ENCODE measurements at regions not wholly inside any gene's neighbourhood (a gene's known extent, or its start where the extent isn't known, plus 50 kb on each side); places are given as distances from the start of the nearest gene placed in this dataset.

DNA sequence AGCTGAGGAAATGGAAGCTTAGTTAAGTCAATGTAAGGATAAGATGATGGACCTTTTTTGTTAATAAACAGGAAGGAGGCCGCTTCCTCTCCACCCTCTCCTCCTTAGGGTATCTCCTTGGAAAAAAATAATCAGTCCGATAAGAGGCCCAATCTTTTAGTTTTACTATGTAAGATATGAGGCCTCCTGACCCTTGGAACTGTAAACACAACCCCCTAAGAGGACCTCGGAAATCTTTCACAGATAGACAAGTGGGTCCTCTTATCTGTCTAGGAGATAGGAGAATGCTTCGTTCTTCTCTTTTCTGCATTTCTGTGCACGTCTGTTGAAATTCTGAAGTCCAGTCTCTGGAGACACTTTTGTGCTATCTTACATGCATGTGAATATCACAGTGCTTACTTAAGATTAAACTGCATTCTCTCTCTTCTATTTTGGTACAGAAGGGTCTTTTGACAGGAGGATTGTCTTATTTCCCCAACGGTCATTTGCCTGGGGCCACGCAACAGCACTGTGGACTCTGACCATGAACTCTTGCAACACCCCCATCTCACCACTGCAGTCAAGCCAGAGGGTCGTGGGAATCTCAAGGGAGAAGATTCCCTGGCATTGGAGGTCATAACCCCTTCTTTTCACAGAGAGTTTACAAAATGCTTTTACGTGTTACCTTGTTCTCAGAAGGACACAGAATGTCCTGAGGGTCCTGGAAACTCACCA lies 313.0 kb upstream of the RTL1 start:
- TF ChIP-seq FOXP2 (optimal IDR thresholded peaks at IDR 0.05; ENCODE audit: borderline replicate concordance, extremely low read depth, extremely low read length, insufficient read depth): no peak
- no peak for TF ChIP-seq TAF1 (IDR thresholded peaks at IDR 0.05; ENCODE audit: borderline replicate concordance, insufficient read depth, low read length)
- TF ChIP-seq, protein P1, sequence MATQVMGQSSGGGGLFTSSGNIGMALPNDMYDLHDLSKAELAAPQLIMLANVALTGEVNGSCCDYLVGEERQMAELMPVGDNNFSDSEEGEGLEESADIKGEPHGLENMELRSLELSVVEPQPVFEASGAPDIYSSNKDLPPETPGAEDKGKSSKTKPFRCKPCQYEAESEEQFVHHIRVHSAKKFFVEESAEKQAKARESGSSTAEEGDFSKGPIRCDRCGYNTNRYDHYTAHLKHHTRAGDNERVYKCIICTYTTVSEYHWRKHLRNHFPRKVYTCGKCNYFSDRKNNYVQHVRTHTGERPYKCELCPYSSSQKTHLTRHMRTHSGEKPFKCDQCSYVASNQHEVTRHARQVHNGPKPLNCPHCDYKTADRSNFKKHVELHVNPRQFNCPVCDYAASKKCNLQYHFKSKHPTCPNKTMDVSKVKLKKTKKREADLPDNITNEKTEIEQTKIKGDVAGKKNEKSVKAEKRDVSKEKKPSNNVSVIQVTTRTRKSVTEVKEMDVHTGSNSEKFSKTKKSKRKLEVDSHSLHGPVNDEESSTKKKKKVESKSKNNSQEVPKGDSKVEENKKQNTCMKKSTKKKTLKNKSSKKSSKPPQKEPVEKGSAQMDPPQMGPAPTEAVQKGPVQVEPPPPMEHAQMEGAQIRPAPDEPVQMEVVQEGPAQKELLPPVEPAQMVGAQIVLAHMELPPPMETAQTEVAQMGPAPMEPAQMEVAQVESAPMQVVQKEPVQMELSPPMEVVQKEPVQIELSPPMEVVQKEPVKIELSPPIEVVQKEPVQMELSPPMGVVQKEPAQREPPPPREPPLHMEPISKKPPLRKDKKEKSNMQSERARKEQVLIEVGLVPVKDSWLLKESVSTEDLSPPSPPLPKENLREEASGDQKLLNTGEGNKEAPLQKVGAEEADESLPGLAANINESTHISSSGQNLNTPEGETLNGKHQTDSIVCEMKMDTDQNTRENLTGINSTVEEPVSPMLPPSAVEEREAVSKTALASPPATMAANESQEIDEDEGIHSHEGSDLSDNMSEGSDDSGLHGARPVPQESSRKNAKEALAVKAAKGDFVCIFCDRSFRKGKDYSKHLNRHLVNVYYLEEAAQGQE (IDR thresholded peaks at IDR 0.05; ENCODE audit: insufficient read depth in 1 of 2, low read depth in 2 of 2, low read length in 2 of 2): no peak
- TF ChIP-seq SIN3A (IDR thresholded peaks at IDR 0.05; ENCODE audit: borderline replicate concordance, insufficient read depth, low read length): no peak
- no peak for TF ChIP-seq POLR2AphosphoS5 (IDR thresholded peaks at IDR 0.05; ENCODE audit: low read depth, low read length)

DNA sequence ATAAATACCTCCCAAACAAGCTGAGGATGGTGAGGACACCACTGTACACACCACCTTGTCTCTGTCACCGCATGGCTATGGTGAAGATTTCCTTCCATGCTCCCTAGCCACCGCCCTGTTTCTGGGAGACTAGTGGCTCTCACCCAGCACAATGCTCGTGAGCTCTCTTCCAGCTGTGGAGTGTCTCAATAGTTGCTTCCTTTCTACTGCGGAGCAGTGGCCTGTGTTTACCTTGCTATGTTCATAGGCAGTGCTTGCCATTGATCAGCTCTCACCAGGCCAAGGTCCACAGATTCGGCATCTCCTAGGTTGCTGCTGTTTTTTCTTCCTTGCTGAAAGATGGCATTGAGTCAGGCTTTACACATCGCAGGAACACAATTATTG lies 313.6 kb upstream of the RTL1 start:
- no peak for TF ChIP-seq TAF1 (IDR thresholded peaks at IDR 0.05; ENCODE audit: borderline replicate concordance, insufficient read depth, low read length)

DNA sequence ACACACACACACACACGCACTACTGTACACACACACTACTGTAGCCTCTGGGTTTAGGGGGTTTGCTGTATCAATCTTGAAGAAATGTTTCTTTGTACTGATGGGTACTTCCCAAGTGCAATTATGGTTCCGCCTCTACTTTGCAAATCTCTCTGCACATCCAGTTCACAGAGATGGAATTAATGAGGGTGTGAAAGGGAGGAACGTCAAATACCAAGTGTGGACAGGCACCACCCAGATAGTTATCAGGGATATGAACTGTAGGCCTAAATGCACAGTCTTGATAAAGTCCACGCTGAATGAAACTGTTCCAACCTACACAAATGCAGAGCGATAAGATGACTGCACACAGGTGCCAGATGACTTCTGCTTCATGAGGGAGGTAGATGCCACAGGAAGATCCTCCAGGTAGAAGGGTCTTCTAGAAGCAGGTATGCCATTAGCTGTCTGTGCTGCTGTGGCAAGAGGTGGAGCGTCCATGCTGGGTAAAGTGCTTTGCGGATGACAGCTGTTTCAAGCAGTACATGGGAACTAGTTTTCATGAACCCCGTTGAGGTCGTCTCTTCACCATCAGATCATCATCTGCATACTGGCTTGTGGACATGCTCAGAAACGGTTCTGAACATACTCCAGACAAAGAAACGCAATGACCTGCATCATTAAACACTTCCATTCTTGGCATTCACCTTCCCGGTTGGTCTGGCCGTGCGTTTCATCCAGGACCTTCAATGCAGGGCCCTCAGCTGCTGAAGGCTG lies 314.3 kb upstream of the RTL1 start:
- TF ChIP-seq TAF1 (IDR thresholded peaks at IDR 0.05; ENCODE audit: borderline replicate concordance, insufficient read depth, low read length) (no peak), POLR2AphosphoS5 (IDR thresholded peaks at IDR 0.05; ENCODE audit: low read depth, low read length) (no peak), SIN3A (IDR thresholded peaks at IDR 0.05; ENCODE audit: borderline replicate concordance, insufficient read depth, low read length) (no peak), FOXP2 (optimal IDR thresholded peaks at IDR 0.05; ENCODE audit: borderline replicate concordance, extremely low read depth, extremely low read length, insufficient read depth) (no peak)
- TF ChIP-seq, protein P1 (IDR thresholded peaks at IDR 0.05; ENCODE audit: insufficient read depth in 1 of 2, low read depth in 2 of 2, low read length in 2 of 2): no peak

DNA sequence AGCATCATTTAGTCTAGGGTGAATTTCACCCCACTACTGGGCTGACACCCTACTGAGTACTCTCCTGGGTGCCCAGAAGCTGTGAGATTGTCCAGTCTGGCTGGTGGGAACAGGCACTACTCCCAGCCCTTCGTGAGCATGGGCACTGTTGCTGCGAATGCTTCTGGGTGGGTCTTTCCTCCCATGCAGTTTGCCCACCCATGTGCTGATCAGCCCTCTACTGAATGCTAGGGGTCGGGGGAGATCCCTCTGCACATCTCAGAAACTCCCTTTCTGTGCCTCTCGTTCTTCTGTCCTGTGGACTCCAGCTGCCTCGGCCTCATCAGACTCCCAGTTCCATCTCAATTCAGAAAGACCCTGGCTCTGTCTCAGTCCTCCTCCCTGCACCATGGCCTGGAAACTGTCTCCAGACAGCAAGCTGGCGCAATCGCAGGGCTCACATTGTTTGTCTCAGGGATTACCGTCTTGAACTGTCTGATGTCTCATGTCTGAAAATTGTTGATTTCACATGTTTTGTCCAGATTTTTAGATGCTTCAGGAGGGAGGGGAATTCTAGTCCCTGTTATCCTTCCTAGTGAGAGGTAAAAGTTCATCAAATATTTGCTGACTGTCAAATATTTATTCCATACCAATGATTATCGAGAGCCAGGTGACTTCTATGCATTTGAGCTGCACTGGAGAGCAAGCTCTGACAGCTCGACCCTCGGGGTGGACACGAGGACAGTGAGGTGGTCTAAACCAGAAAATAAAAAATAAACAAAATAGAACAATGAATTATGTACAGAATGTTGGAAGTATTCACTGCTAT lies 316.6 kb upstream of the RTL1 start:
- TF ChIP-seq TAF1 (IDR thresholded peaks at IDR 0.05; ENCODE audit: borderline replicate concordance, insufficient read depth, low read length) (no peak), POLR2AphosphoS5 (IDR thresholded peaks at IDR 0.05; ENCODE audit: low read depth, low read length) (no peak), FOXP2 (optimal IDR thresholded peaks at IDR 0.05; ENCODE audit: borderline replicate concordance, extremely low read depth, extremely low read length, insufficient read depth) (no peak), SIN3A (IDR thresholded peaks at IDR 0.05; ENCODE audit: borderline replicate concordance, insufficient read depth, low read length) (no peak)
- TF ChIP-seq, protein P1 (IDR thresholded peaks at IDR 0.05; ENCODE audit: insufficient read depth in 1 of 2, low read depth in 2 of 2, low read length in 2 of 2): no peak

DNA sequence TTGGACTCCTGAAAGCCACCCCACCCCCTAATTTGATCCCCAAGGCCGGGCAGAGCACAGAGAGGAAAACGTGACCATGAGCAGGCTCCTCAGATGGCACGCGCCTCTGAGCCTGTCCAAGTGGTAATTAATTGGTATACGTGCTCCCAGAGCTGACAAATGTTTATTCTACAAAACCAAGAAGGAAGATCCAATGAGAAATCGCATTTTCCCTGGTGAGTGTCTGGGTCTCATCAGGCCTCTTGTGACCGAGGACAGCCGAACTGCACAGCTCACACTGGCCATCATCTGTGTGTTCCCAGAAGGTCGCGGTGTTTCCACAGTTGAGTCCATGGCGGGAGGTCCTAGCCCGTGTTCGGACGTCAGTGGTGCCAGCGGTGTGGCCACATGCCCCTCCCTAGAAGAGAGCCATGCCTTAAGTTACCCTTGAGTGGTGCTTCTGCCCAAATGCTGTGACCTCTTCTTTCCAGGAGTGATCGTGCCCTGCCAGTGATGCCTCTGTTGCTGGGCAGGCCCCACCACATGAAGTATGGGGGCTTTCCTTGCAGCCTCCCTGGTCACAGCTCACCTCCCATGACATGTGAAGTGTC lies 317.5 kb upstream of the RTL1 start:
- TF ChIP-seq TAF1 (IDR thresholded peaks at IDR 0.05; ENCODE audit: borderline replicate concordance, insufficient read depth, low read length) (no peak), SIN3A (IDR thresholded peaks at IDR 0.05; ENCODE audit: borderline replicate concordance, insufficient read depth, low read length) (no peak), FOXP2 (optimal IDR thresholded peaks at IDR 0.05; ENCODE audit: borderline replicate concordance, extremely low read depth, extremely low read length, insufficient read depth) (no peak)
- TF ChIP-seq, protein P1 (IDR thresholded peaks at IDR 0.05; ENCODE audit: insufficient read depth in 1 of 2, low read depth in 2 of 2, low read length in 2 of 2): no peak

Data from PFSK-1 (cell line).